ENCODE measurements at regions not wholly inside any gene's neighbourhood (a gene's known extent, or its start where the extent isn't known, plus 50 kb on each side); places are given as distances from the start of the nearest gene placed in this dataset.

DNA sequence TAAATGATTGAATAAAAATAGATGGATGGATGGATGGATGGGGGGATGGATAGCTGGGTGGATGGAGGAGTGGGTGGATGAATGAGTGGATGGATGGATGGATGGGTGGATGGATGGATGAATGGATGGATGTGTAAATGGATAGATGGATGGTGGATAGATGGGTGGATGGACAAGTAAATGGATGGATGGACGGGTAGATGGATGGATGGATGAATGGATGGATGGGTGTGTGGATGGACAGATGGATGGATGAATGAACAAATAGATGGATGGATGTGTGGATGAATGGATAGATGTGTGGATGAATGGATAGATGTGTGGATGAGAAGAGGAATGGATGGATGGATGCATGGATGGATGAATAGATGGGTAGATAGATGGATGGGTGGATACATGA lies 490.8 kb downstream of the VRK1 start:
- TF ChIP-seq POLR2A (IDR thresholded peaks at IDR 0.05): no peak
- TF ChIP-seq CTCF (IDR thresholded peaks at IDR 0.05): no peak
- TF ChIP-seq EP300 (IDR thresholded peaks at IDR 0.05): no peak
- no peak for TF ChIP-seq POLR2AphosphoS5 (IDR thresholded peaks at IDR 0.05)

Data from suprapubic skin (tissue), 4 donors.